ENCODE measurements at regions not wholly inside any gene's neighbourhood (a gene's known extent, or its start where the extent isn't known, plus 50 kb on each side); places are given as distances from the start of the nearest gene placed in this dataset.

DNA sequence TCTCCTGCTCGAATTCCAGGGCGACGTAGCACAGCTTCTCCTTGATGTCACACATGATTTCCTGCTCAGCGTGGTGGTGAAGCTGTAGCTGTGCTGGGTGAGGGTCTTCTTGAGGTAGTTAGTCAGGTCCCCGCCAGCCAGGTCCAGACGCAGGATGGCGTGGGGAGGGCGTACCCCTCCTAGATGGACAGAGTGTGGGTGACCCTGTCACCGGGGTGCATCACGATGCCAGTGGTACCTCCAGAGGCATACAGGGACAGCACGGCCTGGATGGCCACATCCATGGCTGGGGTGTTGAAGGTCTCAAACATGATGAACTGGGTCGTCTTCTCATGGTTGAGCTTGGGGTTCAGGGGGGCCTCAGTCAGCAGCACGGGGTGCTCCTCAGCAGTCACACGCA is 110.2 kb upstream of the CNR1 start:
- TF ChIP-seq, protein P1, sequence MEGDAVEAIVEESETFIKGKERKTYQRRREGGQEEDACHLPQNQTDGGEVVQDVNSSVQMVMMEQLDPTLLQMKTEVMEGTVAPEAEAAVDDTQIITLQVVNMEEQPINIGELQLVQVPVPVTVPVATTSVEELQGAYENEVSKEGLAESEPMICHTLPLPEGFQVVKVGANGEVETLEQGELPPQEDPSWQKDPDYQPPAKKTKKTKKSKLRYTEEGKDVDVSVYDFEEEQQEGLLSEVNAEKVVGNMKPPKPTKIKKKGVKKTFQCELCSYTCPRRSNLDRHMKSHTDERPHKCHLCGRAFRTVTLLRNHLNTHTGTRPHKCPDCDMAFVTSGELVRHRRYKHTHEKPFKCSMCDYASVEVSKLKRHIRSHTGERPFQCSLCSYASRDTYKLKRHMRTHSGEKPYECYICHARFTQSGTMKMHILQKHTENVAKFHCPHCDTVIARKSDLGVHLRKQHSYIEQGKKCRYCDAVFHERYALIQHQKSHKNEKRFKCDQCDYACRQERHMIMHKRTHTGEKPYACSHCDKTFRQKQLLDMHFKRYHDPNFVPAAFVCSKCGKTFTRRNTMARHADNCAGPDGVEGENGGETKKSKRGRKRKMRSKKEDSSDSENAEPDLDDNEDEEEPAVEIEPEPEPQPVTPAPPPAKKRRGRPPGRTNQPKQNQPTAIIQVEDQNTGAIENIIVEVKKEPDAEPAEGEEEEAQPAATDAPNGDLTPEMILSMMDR (conservative IDR thresholded peaks at IDR 0.05): no peak
- TF ChIP-seq EZH2 (IDR thresholded peaks at IDR 0.05; ENCODE audit: low read depth): no peak
